M059J (cell line): ENCODE measurements at regions not wholly inside any gene's neighbourhood (a gene's known extent, or its start where the extent isn't known, plus 50 kb on each side); places are given as distances from the start of the nearest gene placed in this dataset.
"Not testable (repeated sequence)": the region's sequence is repeated elsewhere in the genome, so short reads cannot be mapped to it uniquely, and the experiment has no call there.

Experiments
- DNase-seq: peaks from one replicate; pipeline ENCODE4 v3.0.0-alpha.2; 2012; ENCODE audit warnings: low read depth

DNA sequence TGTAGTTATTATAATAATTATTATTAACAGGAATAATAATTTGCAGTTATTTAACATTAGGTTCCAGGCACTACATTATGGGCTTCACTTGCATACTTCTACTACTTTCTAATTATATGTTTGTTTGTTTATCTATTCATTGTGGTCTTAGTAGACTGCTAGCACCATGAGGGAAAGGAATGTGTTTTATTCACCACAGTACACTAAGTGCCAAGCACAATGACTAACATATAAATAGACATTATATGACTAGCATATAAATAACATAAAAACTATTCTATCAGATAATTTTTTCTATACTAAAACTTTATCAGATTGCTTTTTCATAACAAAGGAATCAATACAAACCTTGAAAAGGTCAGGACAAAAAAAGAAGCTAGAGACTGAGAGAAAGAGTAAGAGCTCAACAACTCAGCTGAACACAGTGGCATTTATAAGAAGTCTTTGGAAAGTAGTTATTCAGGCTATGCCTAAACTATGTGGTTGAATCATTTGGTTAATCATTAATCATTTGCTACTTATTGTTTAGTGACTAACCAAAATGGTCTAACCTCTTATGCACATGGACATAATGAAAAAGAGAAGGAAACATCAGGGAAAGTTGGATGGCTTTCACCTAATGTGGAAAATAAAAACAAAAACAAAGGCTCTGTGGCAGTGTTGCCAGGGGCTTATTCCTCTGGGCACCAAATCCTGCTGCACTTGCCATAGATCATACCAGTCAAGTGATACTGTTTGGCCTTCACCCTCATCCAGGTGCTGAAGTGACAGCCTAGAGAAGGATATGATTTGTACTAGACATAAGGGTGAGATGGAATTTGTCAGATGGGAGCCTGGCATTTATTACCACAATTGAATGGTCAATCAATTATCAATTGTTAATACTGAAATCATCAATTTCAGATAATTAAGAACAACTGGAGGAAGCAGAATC, 174.9 kb downstream of the ETAA1 start:
- DNase-seq: peak; percentile 71

DNA sequence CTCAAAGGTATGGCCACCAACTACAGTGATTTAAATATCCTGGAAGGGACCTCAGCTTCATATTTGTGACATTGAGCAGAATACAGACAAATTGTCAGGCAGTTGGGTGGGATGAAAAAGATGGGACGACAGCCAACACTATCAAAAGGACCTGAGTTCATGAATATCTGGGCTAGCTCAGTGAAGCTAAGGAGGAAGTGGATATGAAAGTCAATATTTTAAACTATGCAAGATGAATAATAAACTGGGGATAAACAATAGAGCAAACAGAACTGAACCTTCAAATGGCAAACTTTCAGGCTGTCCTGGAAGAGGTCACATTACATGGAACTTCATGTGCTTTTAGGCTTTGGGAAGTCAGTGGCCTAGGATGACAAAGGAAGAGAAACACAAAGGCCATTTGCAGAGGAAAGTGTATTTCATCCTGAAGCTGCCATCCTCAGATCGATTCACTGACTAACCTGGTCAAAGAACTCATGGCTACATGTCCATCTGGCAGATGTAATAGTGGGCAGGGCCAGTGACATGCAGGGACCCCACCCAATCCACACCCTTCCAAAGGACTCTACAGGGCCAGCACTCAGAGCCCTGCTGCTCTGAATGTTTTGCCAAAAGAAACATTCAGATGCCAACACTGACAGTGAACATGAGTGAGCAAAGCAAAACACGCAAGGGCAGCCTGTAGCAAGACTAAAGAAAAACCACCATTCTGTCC, 175.7 kb downstream of the ETAA1 start:
- DNase-seq: no peak

GRCh38 chr2:67574230-67574629, 177.1 kb downstream of the ETAA1 start:
- peak; percentile 82 for DNase-seq

- DNase-seq: no peak
Observed at GRCh38 chr2:67576226-67576625, 179.1 kb downstream of the ETAA1 start.

DNA sequence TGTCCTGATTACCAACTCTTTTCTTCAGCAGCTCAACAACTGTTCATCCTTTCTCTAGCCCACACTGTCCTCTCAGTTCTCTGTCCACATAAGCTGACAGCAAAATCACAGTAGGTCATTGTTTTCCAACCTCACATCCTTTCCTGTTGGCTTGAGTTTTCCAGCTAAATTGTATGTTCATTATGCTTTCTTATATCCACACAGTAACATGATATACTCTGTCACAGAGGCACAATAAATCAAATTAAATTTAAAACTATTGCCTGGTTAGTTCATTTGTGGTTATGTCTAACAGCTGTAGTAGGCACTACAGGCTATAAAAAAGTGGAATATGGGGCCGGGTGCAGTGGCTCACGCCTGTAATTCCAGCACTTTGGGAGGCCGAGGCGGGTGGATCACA, 179.9 kb downstream of the ETAA1 start:
- no peak for DNase-seq

GRCh38 chr2:67579216-67579615, 182.1 kb downstream of the ETAA1 start:
- DNase-seq: peak; percentile 49

DNA sequence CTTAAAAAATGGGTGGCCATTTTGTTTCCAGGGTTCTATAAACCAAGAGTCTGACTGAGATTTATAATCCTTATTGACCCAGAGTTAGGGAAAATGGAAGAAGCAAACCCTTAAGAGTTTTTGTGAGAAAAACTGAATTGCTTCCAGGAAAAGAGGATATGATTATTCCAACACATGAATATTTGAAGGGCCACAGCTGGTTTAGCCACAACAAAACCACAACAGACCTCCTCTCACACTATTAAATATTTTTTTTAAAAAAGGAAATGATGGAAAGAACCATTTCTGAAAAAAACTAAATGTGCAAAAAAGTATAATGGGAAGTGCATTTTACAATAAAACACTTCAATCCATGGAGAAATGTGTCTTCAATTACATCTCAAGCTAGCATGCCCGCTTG, 182.7 kb downstream of the ETAA1 start:
- no peak for DNase-seq

DNA sequence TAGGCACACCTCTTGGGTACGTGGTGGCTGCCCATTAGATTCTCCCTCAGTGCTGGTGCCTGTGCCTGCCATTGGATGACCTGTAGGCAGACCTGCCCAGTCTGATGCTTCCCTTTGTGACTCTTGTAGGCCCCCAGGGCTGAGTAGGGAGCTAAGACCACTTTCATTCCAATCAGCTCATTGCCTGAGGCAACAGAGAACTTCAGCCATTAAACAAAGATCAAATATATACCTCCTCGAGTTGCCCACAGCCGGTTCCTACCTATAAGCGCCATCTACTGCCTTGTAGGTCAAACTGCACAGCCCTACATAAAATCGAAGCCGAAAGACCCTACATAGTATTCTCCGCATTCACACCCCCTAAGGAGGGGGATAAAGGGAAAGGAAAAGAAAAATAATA, 184.6 kb downstream of the ETAA1 start:
- DNase-seq: no peak

DNA sequence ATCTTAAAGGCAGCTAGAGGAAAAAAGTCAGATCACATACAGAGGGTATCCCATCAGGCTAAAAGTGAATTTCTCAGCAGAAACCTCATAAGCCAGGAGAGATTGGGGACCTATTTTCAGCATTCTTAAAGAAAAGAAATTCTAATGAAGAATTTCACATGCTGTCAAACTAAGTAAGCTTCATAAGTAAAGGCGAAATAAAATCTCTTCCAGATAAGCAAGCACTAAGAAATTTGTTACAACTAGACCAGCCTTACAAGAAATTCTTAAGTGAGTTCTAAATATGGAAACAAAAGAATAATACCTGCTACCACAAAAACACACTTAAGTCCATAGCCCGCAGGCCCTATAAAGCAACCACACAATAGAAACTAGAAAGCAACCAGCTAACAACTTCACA, 186.1 kb downstream of the ETAA1 start:
- no peak for DNase-seq

DNA sequence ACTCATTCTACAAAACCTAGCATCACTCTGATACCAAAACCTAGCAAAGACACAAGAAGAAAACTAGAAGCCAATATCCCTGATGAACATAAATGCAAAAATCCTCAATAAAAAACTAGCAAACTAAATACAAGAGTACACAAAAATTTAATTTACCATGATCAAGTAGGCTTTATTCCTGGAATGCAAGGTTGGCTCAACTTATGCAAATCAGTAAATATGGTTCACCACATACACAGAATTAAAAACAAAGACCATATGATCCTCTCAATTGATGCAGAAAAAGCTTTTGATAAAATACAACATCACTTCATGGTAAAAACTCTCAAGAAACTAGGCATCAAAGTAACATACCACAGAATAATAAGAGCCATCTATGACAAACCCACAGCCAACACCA, 188.3 kb downstream of the ETAA1 start:
- DNase-seq: peak; percentile 34

DNA sequence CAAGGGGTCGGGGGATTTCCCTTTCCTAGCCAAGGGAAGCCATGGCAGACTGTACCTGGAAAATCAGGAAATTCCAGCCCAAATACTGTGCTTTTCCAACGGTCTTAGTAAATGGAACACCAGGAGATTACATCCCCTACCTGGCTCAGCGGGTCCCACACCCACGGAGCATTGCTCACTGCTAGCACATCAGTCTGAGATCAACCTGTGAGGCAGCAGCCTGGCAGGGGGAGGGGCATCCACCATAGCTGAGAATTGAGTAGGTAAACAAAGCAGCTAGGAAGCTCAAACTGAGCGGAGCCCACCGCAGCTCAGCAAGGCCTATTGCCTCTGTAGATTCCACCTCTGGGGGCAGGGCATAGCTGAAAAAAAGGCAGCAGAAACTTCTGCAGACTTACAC, 192.0 kb downstream of the ETAA1 start:
- DNase-seq: not testable (repeated sequence)

GRCh38 chr2:67594522-67594921, 197.4 kb downstream of the ETAA1 start:
- not testable (repeated sequence) for DNase-seq

DNA sequence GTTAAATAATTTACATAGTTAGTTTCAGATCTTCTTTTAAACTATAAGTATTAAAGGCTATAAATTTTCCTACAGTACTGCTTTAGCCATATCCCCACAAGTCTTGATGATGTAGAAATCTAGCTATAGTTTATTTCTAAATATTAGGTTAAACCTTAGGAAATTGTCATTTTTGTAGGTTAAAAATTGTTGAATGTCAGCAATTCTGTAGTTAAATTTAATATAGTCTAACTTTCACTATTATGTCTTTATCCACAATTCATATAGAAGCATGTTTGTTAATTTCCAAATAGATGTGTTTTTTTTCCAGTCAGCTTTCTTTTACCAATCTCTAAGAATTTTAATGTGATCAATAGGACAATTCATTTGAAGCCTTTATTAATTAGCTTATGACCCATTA, 199.7 kb downstream of the ETAA1 start:
- DNase-seq: no peak

- no peak for DNase-seq
Observed at GRCh38 chr2:67599561-67599960, 202.4 kb downstream of the ETAA1 start.

DNA sequence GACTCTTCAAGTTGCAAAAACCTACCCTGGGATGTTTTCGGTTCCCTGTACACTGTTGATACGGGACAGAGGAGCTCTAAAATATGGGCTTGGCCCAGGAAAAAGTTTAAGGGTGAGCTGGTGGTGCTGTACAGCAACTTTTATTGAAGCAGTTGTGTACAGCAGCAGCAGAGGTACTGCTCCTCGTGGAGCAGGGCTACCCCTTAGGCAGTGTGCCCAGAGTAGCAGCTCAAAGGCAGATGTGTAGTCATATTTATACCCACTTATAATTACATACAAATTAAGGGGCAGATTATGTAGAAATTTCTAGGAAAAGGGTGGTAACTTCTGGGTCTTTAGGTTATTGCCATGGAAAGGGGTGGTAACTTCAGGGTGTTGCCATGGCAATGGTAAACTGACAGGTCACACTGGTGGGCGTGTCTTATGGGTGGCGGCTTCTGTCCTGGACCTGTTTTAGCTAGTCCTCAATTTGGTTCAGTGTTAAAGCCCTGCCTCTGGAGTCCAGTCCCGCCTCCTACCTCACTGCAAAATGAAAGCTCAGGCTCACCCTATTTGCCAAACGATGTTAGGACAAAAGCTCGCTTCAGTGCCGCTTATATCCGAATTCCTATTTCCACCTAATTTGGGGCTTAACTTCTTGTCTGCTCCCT, 203.2 kb downstream of the ETAA1 start:
- DNase-seq: peak; percentile 80

DNA sequence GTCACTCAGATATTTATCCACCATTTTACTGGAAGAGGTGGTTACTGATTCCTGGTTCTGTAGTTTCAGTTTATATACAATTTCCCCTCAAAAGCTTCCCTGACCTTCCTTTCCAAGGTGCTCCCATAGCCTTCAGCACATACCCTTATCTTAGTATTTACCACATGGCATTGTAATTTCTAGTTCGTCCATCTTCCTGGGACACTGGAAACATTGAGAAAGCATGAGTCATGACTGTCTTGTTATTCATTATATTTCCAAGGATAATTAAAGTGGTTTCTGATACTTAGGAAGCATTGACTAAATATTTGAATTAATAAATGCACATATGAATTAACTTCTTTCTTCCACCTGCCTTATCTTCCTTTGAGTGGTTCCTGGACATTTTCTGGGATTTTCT, 203.8 kb downstream of the ETAA1 start:
- DNase-seq: peak; percentile 86

GRCh38 chr2:67604360-67604759, 207.2 kb downstream of the ETAA1 start:
- DNase-seq: peak; percentile 19

DNA sequence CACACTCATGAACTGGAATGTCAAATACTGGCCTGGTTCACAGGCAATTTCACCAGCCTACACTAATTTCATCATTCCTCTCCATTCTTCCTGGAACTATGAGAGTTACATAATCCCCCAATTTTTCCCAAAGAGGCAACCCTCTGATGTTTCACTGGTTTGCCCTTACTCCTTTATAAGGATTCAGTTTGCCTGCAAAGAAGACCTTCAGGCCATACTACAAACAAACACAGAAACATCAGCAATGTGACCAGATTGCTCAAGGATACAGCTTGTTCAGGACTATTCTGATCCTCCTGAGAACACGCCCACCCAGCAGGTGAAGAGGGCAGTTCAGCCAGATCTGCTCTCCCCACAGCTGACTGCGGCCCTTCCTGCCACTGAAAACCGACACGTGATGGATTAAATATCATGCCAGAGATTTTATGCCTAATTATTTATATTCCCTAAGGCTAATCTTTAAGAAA, 215.5 kb downstream of the ETAA1 start:
- no peak for DNase-seq

- no peak for DNase-seq
Observed at GRCh38 chr2:67613227-67613626, 216.1 kb downstream of the ETAA1 start.

- DNase-seq: no peak
Observed at GRCh38 chr2:67614454-67614853, 217.3 kb downstream of the ETAA1 start.

- DNase-seq: peak; percentile 20
Observed at GRCh38 chr2:67616749-67617148, 219.6 kb downstream of the ETAA1 start.

DNA sequence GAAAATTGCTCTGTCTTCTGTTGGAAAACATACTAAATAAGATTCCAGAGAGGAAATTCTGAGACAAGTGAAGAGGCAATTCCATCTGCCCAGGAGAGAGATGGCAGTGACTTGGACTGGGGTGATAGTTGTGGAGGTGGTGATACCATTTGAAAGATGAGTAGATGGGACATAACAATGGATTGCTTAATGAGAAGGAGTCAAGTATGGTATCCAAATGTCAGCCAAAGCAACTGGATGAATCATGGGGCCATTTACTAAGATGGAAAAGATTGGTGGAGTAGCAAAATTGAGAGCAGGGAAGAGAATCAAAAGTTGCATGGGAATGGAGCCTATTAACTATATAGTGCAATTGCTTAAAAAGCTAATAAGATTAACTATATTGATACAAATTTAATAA, 222.1 kb downstream of the ETAA1 start:
- DNase-seq: peak; percentile 5
